H1 (cell line): ENCODE measurements at regions not wholly inside any gene's neighbourhood (a gene's known extent, or its start where the extent isn't known, plus 50 kb on each side); places are given as distances from the start of the nearest gene placed in this dataset.

Experiments used
- CTCF ChIA-PET: fragments of 300-600 bp; sonication (Branson Sonifier 250); formaldehyde crosslinking; loops from one replicate; lab custom pipeline; 2021; ENCODE audit not compliant: partially characterized antibody; lab: Charles Lee
- POLR2A ChIA-PET: fragments of 300-600 bp; sonication (Branson Sonifier 250); formaldehyde crosslinking; loops from one replicate; lab custom pipeline; 2021; ENCODE audit warnings: inconsistent platforms; ENCODE audit not compliant: partially characterized antibody; lab: Charles Lee
- DNase-seq, 2 experiments: peaks; one replicate each; pipeline versions ENCODE4 v3.0.0 to v3.0.0-alpha.2; 2010 to 2022; ENCODE audit warnings: low spot score in 2 of 2, low read depth in 1 of 2, mixed read lengths in 1 of 2
- FAIRE-seq: peaks from 2 replicates; lab custom pipeline; 2011; peaks lifted over from hg19 to GRCh38; lab: Jason Lieb, UNC
- H2AFZ ChIP-seq: 2 replicates; pipeline ENCODE4 v1.8.1; 2012; ENCODE audit warnings: low read length, inconsistent platforms
- H2AK5ac ChIP-seq: 2 replicates; pipeline ENCODE4 v1.6.1; 2013; ENCODE audit warnings: low read depth, low read length
- H2BK120ac ChIP-seq: replicated peaks from 2 replicates; pipeline ENCODE3; 2013; ENCODE audit warnings: low read depth, low read length, inconsistent platforms
- H2BK12ac ChIP-seq: 2 replicates; pipeline ENCODE4 v1.6.1; 2013; ENCODE audit warnings: low read depth, low read length
- H2BK15ac ChIP-seq: 2 replicates; pipeline ENCODE4 v1.6.1; 2013; ENCODE audit warnings: low read length
- H2BK20ac ChIP-seq: 2 replicates; pipeline ENCODE4 v1.6.1; 2013; ENCODE audit warnings: low read length
- H2BK5ac ChIP-seq: 2 replicates; pipeline ENCODE4 v1.6.1; 2013; ENCODE audit warnings: low read depth, low read length
- H3K14ac ChIP-seq: 2 replicates; pipeline ENCODE4 v1.6.1; 2013; ENCODE audit warnings: inconsistent platforms; ENCODE audit not compliant: insufficient read length
- H3K18ac ChIP-seq: 2 replicates; pipeline ENCODE4 v1.6.1; 2013; ENCODE audit warnings: low read length; ENCODE audit errors: extremely low read depth
- H3K23ac ChIP-seq: 2 replicates; pipeline ENCODE4 v1.6.1; 2013; ENCODE audit warnings: inconsistent platforms; ENCODE audit not compliant: insufficient read length
- H3K23me2 ChIP-seq: 2 replicates; pipeline ENCODE4 v1.6.1; 2013; ENCODE audit warnings: low read depth, low read length
- H3K27ac ChIP-seq: 2 replicates; pipeline ENCODE4 v1.6.1; 2011; ENCODE audit warnings: low read depth, low read length, inconsistent platforms
- H3K27me3 ChIP-seq, 4 experiments: replicated peaks in 1 of 4; 1 replicate in 1 of 4; 2 replicates in 3 of 4; pipeline versions ENCODE4 v1.6.1 to v1.8.1; 2011 to 2013; ENCODE audit warnings: low read length in 3 of 4, mild to moderate bottlenecking in 3 of 4, inconsistent platforms in 2 of 4, mixed read lengths in 2 of 4, moderate library complexity in 1 of 4; ENCODE audit not compliant: control insufficient read depth in 3 of 4, insufficient read depth in 3 of 4; ENCODE audit errors: extremely low read depth in 1 of 4
- H3K36me3 ChIP-seq, 4 experiments: 2 replicates each; pipeline versions ENCODE4 v1.6.1 to v1.8.1; 2011 to 2013; ENCODE audit warnings: mild to moderate bottlenecking in 4 of 4, low read length in 3 of 4, moderate library complexity in 2 of 4, control low read depth in 1 of 4, inconsistent platforms in 1 of 4; ENCODE audit not compliant: insufficient read depth in 4 of 4, control insufficient read depth in 2 of 4
- H3K4ac ChIP-seq: replicated peaks from 2 replicates; pipeline ENCODE3; 2013; ENCODE audit warnings: low read length, low read depth, mixed read lengths, inconsistent platforms; ENCODE audit not compliant: insufficient read length
- H3K4me1 ChIP-seq, 4 experiments: replicated peaks in 1 of 4; 1 replicate in 1 of 4; 2 replicates in 3 of 4; pipeline versions ENCODE4 v1.6.1 to v1.8.1; 2011 to 2013; ENCODE audit warnings: low read length in 3 of 4, inconsistent platforms in 2 of 4, mixed read lengths in 1 of 4; ENCODE audit not compliant: insufficient read depth in 4 of 4, control insufficient read depth in 3 of 4
- H3K4me2 ChIP-seq, 2 experiments: 2 replicates each; pipeline versions ENCODE4 v1.6.1 to v1.8.1; 2011 to 2013; ENCODE audit warnings: low read depth in 2 of 2, low read length in 2 of 2, control low read depth in 1 of 2, inconsistent platforms in 1 of 2, mild to moderate bottlenecking in 1 of 2; ENCODE audit not compliant: insufficient read depth in 1 of 2
- H3K4me3 ChIP-seq, 4 experiments: fragments of 200-600, 300-600 bp in 1 of 4; sonication (generic), shearing (Covaris generic), sonication (Bioruptor Twin) in 1 of 4; 2 replicates each; pipeline versions ENCODE4 v1.5.1 to v1.8.1; 2011 to 2016; ENCODE audit warnings: low read length in 4 of 4, low read depth in 3 of 4, control low read depth in 2 of 4, inconsistent platforms in 2 of 4, mild to moderate bottlenecking in 2 of 4, mixed read lengths in 1 of 4, moderate library complexity in 1 of 4; ENCODE audit not compliant: insufficient read depth in 2 of 4; ENCODE audit errors: extremely low read depth in 1 of 4
- H3K56ac ChIP-seq: replicated peaks from 2 replicates; pipeline ENCODE3; 2013; ENCODE audit warnings: low read depth, mild to moderate bottlenecking, mixed read lengths, low read length, inconsistent platforms; ENCODE audit not compliant: insufficient read length
- H3K79me1 ChIP-seq: 2 replicates; pipeline ENCODE4 v1.6.1; 2013; ENCODE audit warnings: low read depth, low read length, control low read depth
- H3K79me2 ChIP-seq, 2 experiments: 2 replicates each; pipeline versions ENCODE4 v1.6.1 to v1.8.1; 2012 to 2013; ENCODE audit warnings: low read length in 2 of 2, mild to moderate bottlenecking in 2 of 2, inconsistent platforms in 1 of 2; ENCODE audit not compliant: insufficient read depth in 2 of 2, control insufficient read depth in 1 of 2
- H3K9ac ChIP-seq, 4 experiments: replicated peaks in 1 of 4; 1 replicate in 1 of 4; 2 replicates in 3 of 4; pipeline versions ENCODE4 v1.6.1 to v1.8.1; 2011 to 2013; ENCODE audit warnings: low read depth in 3 of 4, low read length in 3 of 4, control low read depth in 2 of 4, mild to moderate bottlenecking in 2 of 4, moderate library complexity in 2 of 4, inconsistent platforms in 1 of 4; ENCODE audit errors: extremely low read depth in 1 of 4
- H3K9me3 ChIP-seq, 2 experiments: 2 replicates each; pipeline versions ENCODE4 v1.6.1 to v1.8.1; 2012 to 2013; ENCODE audit warnings: mild to moderate bottlenecking in 2 of 2, moderate library complexity in 2 of 2, control low read depth in 1 of 2, inconsistent platforms in 1 of 2, low read depth in 1 of 2, low read length in 1 of 2, mixed read lengths in 1 of 2; ENCODE audit not compliant: insufficient read depth in 2 of 2
- H4K20me1 ChIP-seq, 2 experiments: replicated peaks in 1 of 2; 2 replicates each; pipeline versions ENCODE3 to v1.8.1; 2011 to 2013; ENCODE audit warnings: inconsistent platforms in 2 of 2, low read length in 2 of 2, mild to moderate bottlenecking in 1 of 2; ENCODE audit not compliant: insufficient read depth in 2 of 2, control insufficient read depth in 1 of 2
- H4K5ac ChIP-seq: 2 replicates; pipeline ENCODE4 v1.6.1; 2013; ENCODE audit warnings: low read length, low read depth, mixed read lengths, inconsistent platforms; ENCODE audit not compliant: insufficient read length
- H4K8ac ChIP-seq: 2 replicates; pipeline ENCODE4 v1.8.0; 2013; ENCODE audit warnings: mild to moderate bottlenecking, moderate library complexity, low read length, inconsistent platforms; ENCODE audit not compliant: insufficient read depth; ENCODE audit errors: extremely low read depth
- H4K91ac ChIP-seq: replicated peaks from 2 replicates; pipeline ENCODE3; 2013; ENCODE audit warnings: low read length, mixed read lengths, inconsistent platforms; ENCODE audit not compliant: insufficient read length
- CBX5 ChIP-seq: fragments of 300-800, 300-1000 bp; sonication (generic); IDR thresholded peaks from 2 replicates; pipeline ENCODE4 v1.7.1; 2016; ENCODE audit warnings: antibody characterized with exemption, low read length, low read depth
- JUND ChIP-seq: IDR thresholded peaks from 2 replicates; pipeline ENCODE4 v1.6.1; 2011; ENCODE audit warnings: mild to moderate bottlenecking, improper control_type of control experiment, low read length
- KDM4A ChIP-seq: IDR thresholded peaks from one replicate; pipeline ENCODE4 v1.7.1; 2012; ENCODE audit warnings: low read depth, mild to moderate bottlenecking, moderate library complexity, low read length, inconsistent platforms; ENCODE audit not compliant: severe bottlenecking
- MAFK ChIP-seq: IDR thresholded peaks from 2 replicates; pipeline ENCODE4 v1.6.1; 2012; ENCODE audit warnings: low read depth, mild to moderate bottlenecking, improper control_type of control experiment, low read length
- RNF2 ChIP-seq: fragments of 200-900, 300-1000 bp; sonication (generic); IDR thresholded peaks from 2 replicates; pipeline ENCODE4 v1.7.1; 2016; ENCODE audit warnings: borderline replicate concordance, low read depth, mild to moderate bottlenecking, antibody characterized with exemption, low read length; ENCODE audit not compliant: poor library complexity, severe bottlenecking; ENCODE audit errors: missing control alignments
- TAF7 ChIP-seq: optimal IDR thresholded peaks from 2 replicates; pipeline ENCODE3; 2011; ENCODE audit warnings: low read depth, mild to moderate bottlenecking, inconsistent platforms, low read length, moderate library complexity, borderline replicate concordance
- TBP ChIP-seq: IDR thresholded peaks from 2 replicates; pipeline ENCODE4 v1.6.1; 2011; ENCODE audit warnings: low read depth, low read length, improper control_type of control experiment
- WGBS, 2 experiments: shearing (Covaris generic) in 1 of 2; methylation state at CpG; one replicate each; pipeline versions ENCODE4 v1.1.6 to v1.1.7; 2013 to 2015; ENCODE audit warnings: low lambda C conversion rate in 2 of 2, mixed read lengths in 2 of 2, inconsistent platforms in 1 of 2, low coverage in 1 of 2, missing lambda C conversion rate in 1 of 2; ENCODE audit not compliant: insufficient replicate concordance in 2 of 2, insufficient coverage in 1 of 2, insufficient read length in 1 of 2; ENCODE audit errors: extremely low coverage in 1 of 2, missing lambda C conversion rate in 1 of 2; 5-methylcytosine and 5-hydroxymethylcytosine counted together

GRCh38 chr2:49861821-49862220 is 707.5 kb upstream of the FSHR start:
- Histone ChIP-seq H4K20me1 (no peaks in the 10 kb centered on the region), H3K36me3 (no peaks in the 10 kb centered on the region), H3K27me3 (no peaks in the 10 kb centered on the region), H3K56ac (no peak overlapping the region), H3K9me3 (no peaks in the 10 kb centered on the region), H2BK120ac (no peak overlapping the region), H3K4ac (no peak overlapping the region), H3K9ac (no peak overlapping the region), H4K5ac (no peak overlapping the region), H3K4me3 (no peak overlapping the region), H2AK5ac (no peak overlapping the region), H3K18ac (no peak overlapping the region), H2BK5ac (no peak overlapping the region), H4K91ac (no peak overlapping the region), H2BK20ac (no peak overlapping the region), H2AFZ (no peak overlapping the region), H3K23ac (no peak overlapping the region), H3K23me2 (no peaks in the 10 kb centered on the region), H2BK15ac (no peak overlapping the region), H3K79me1 (no peaks in the 10 kb centered on the region), H3K14ac (no peak overlapping the region), H2BK12ac (no peak overlapping the region), H3K79me2 (no peaks in the 10 kb centered on the region), H4K8ac (no peak overlapping the region), H3K27ac (no peak overlapping the region), H3K4me1 (no peaks in the 10 kb centered on the region)
- ChIA-PET POLR2A (no interaction called here), CTCF (interaction anchor here (0.9 kb wide), 1 partner anchor 13 kb away, joined by 3 read pairs; no protein-coding TSS in a partner anchor)
- no peak for DNase-seq
- FAIRE-seq: no peak
- 91% methylated on average over 2 of the region's 2 CpGs; no CpG with 5 or more reads in 1 of the 2 experiments for WGBS, 2 experiments
- TF ChIP-seq MAFK: no peak
- TF ChIP-seq RNF2: no peak
- TF ChIP-seq JUND: no peak
- TF ChIP-seq CBX5: no peak
- no peak for TF ChIP-seq TAF7
- TF ChIP-seq KDM4A: no peak
- no peak for TF ChIP-seq TBP
- TF ChIP-seq, all 59 proteins: peak for 0
- no peak overlapping the region for H3K4me2 ChIP-seq
